Stimulated activated CD8-positive, alpha-beta memory T cell treated with anti-CD3 and anti-CD28 coated beads, Interleukin-7, amount 100 ng/mL, for 1 hour (primary cell): ENCODE measurements at regions not wholly inside any gene's neighbourhood (a gene's known extent, or its start where the extent isn't known, plus 50 kb on each side); places are given as distances from the start of the nearest gene placed in this dataset.
"Not testable (repeated sequence)": the region's sequence is repeated elsewhere in the genome, so short reads cannot be mapped to it uniquely, and the experiment has no call there.

Experiments
- DNase-seq, 2 donors: peaks; one replicate each; pipeline ENCODE4 v3.0.0-alpha.2; 2020; ENCODE audit warnings: low read depth in 2 of 2

GRCh38 chr5:8773046-8773615, 772.7 kb downstream of the SEMA5A start:
- DNase-seq: no peak

- DNase-seq: no peak
Measured at GRCh38 chr5:8784692-8785091, 761.2 kb downstream of the SEMA5A start.

- DNase-seq: no peak
Measured at GRCh38 chr5:8788246-8788645, 757.6 kb downstream of the SEMA5A start.

- DNase-seq: no peak
Measured at GRCh38 chr5:8805653-8806052, 740.2 kb downstream of the SEMA5A start.

GRCh38 chr5:8807636-8808035, 738.2 kb downstream of the SEMA5A start:
- DNase-seq: no peak

- DNase-seq: no peak
Measured at GRCh38 chr5:8811581-8811980, 734.3 kb downstream of the SEMA5A start.

GRCh38 chr5:8813180-8813579, 732.7 kb downstream of the SEMA5A start:
- no peak for DNase-seq

- DNase-seq: no peak
Measured at GRCh38 chr5:8814105-8814504, 731.8 kb downstream of the SEMA5A start.

- DNase-seq: no peak
Measured at GRCh38 chr5:8824371-8824770, 721.5 kb downstream of the SEMA5A start.

GRCh38 chr5:8825139-8825757, 720.6 kb downstream of the SEMA5A start:
- DNase-seq: no peak

GRCh38 chr5:8826508-8826907, 719.4 kb downstream of the SEMA5A start:
- DNase-seq: no peak

GRCh38 chr5:8827696-8828095, 718.2 kb downstream of the SEMA5A start:
- DNase-seq: no peak

GRCh38 chr5:8828596-8829322, 717.1 kb downstream of the SEMA5A start:
- DNase-seq: no peak

- no peak for DNase-seq
Measured at GRCh38 chr5:8829323-8830029, 716.4 kb downstream of the SEMA5A start.

- DNase-seq: no peak
Measured at GRCh38 chr5:8831251-8831650, 714.6 kb downstream of the SEMA5A start.

- no peak for DNase-seq
Measured at GRCh38 chr5:8831854-8832253, 714.0 kb downstream of the SEMA5A start.

GRCh38 chr5:8839361-8840055, 706.4 kb downstream of the SEMA5A start:
- no peak for DNase-seq

- no peak for DNase-seq
Measured at GRCh38 chr5:8840237-8840636, 705.6 kb downstream of the SEMA5A start.

- DNase-seq: not testable (repeated sequence)
Measured at GRCh38 chr5:8840746-8841145, 705.1 kb downstream of the SEMA5A start.

GRCh38 chr5:8842971-8843551, 702.8 kb downstream of the SEMA5A start:
- DNase-seq: no peak

- DNase-seq: no peak
Measured at GRCh38 chr5:8843771-8844170, 702.1 kb downstream of the SEMA5A start.

- no peak for DNase-seq
Measured at GRCh38 chr5:8844206-8844605, 701.7 kb downstream of the SEMA5A start.
